HPDE6-E6E7 (cell line): ENCODE measurements at regions not wholly inside any gene's neighbourhood (a gene's known extent, or its start where the extent isn't known, plus 50 kb on each side); places are given as distances from the start of the nearest gene placed in this dataset.

Source experiments
- DNase-seq: peaks from one replicate; pipeline ENCODE4 v3.0.0; 2011; ENCODE audit warnings: missing footprints; ENCODE audit errors: extremely low spot score

DNA sequence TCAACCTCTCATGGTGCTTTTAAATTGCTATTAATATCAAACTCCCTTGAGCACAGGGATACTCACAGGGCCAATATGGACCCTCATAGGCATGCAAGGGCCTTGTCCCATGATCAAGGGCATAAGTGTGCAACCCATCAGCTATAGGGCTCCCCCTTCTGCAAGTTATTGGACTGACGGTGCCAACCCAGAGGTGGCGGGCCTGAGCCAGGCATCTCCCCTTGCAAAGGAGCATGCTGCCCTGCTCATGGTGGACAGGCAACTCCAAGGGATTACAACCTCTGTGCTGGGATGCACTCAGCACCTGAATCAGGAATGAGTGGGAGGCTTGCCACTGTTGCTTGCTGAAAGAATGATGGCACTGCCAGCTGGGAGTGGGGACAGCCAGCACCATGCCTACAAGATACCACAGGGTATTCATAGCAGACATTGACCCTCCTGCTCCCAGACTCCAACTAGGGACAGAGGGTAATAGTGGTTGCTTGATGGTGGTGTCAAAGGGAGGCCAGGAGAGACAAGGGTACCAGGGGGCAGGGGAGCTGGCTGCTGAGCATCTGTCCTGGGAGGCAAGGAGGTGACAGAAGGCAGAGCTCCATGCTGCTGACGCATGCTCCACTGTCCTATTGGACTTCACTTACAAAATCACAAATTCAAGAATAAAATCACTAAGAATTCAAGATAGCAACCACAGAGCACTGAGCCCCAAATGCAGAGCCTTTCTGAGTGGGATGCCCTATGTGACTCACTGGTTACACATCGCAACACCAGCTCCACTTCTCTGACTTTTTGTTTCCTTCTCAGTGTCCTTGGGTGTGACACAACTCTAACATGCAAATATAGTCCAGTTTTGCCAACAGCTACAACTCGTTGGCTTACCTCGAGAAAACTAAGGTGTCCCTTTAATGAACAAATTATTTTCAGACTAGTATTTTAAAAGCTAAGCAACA is 157.1 kb upstream of the CCDC150 start:
- DNase-seq: no peak

DNA sequence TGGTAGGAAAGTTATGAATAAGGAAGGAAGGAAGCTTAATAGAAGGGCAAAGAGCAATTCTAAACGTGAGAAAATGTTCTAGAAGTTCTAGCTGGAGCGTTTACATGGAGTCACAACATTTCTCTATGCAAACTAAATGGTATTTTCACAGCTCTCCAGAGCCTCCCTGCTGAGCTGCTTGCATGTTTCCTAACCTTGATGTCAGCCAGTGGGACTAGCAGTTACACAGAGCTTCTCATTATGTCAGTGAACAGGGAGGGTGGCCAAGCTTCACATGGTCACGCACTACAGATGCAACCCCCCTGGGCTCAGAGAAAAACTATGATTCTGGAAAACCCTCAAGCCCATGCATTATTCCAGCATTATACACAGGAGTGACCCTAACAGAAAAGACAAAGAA is 153.4 kb upstream of the CCDC150 start:
- DNase-seq: no peak

DNA sequence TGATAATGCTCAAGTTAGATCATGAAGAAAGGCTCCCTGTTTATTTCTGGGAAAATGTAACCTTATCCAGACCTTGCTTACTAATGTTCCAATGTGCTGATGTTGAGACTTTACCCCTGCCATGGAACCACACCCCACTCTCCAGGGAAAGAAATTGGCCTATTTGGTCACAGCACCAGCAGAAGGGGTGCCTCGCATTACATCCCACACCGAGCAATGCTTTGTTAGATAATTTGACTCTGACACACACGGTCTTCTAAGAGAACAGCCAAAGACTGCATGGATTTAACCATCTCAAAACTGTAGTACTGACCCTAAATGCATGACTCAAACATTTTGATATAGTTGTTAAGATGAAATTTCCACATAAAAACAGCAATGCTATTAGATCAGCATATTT is 152.1 kb upstream of the CCDC150 start:
- no peak for DNase-seq

GRCh38 chr2:196489371-196489770 is 150.1 kb upstream of the CCDC150 start:
- DNase-seq: no peak

GRCh38 chr2:196492946-196493345 is 146.6 kb upstream of the CCDC150 start:
- no peak for DNase-seq

GRCh38 chr2:196498962-196499361 is 140.6 kb upstream of the CCDC150 start:
- DNase-seq: no peak

- DNase-seq: no peak
These were observed 139.8 kb upstream of the CCDC150 start for GRCh38 chr2:196499686-196500085.

DNA sequence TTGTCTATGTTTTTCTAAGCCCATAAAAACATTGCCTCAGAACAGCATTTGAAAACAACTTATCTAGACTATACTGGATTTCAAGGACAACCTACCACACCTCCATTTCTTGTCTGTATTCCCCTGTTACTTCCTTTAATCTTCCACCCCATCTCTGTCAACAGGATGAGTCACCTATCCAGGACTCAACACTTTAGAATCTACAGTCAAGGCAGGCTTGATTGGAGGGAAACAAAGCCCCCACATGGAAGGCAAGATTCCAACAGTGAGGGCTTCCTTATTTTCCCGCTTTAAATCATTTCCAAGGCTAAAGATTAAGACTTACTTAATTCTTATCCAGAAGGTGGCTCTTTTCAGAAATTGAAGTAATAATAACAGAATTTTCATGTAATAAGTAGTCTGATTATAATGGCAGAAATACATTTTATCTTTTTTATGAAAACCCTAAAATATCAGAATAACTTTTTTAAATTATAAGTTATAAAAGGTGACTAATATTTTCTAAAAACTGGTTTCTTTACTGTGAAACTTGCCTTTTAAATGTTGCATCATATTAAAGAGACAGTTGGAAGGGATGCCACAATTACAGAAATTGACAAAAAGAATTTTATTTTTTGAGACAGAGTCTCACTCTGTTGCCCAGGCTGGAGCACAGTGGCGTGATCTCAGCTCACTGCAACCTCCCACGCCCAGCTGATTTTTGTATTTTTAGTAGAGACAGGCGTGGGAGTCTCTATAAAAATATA is 138.7 kb upstream of the CCDC150 start:
- peak; percentile 41 for DNase-seq

- DNase-seq: no peak
These were observed 137.7 kb upstream of the CCDC150 start for GRCh38 chr2:196501836-196502235.

DNA sequence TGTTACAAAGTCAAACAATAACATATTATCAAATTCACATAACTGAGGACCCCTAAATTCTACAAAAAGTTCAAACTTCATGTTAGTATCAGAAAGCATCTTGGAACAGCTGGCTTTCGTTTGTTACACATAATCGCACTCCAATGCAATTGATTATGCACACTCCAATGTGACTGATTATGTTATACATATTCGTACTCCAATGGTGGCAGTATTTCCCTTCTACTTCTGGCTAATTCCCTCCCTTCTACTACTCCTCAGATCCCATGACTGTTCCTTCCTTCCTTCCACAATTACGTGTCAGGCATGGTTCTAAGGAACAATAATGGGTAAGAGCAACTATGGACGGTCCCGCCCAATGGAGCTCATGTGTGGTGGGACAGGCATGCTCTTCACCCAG is 137.1 kb upstream of the CCDC150 start:
- no peak for DNase-seq

DNA sequence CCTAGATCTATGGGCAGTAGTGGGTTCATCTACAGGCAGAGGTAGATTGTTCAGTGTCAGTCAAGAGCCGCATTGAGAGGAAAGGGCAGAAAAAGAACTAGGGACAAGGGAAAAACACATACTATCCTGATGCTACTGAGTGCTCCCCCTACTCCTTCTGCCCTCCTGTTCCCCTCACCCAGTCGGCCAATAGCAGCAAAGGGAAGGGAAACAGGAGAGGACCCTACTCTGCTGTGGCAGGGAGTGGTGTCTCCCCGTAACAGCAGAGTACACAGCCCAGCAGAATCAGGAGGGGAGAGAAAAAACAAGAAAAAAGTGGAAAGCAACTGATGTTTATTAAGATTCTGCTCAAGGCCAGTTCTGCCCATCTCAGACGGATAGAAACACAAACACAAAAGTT is 136.1 kb upstream of the CCDC150 start:
- no peak for DNase-seq

DNA sequence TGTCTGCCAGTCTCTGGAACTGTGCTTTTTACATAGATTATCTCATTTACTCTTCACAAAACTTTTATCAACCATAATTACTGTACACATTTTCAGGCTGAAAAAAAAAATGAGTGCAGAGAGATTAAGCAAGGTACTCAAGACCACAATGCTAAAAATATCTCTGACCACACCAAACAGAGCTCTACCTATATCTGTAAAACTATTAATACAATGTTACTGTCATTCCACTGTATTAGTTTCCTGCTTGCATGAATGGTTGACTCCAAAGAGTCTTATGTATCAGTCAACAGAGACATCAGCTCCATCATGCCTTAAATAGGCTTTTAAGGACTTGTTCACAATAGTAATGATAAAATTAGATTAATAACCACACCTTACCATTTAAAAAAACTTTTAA is 134.7 kb upstream of the CCDC150 start:
- DNase-seq: no peak

- DNase-seq: no peak
These were observed 129.3 kb upstream of the CCDC150 start for GRCh38 chr2:196510246-196510645.

- no peak for DNase-seq
These were observed 128.0 kb upstream of the CCDC150 start for GRCh38 chr2:196511258-196512168.

GRCh38 chr2:196513796-196514526 is 125.6 kb upstream of the CCDC150 start:
- no peak for DNase-seq

GRCh38 chr2:196514641-196515040 is 124.9 kb upstream of the CCDC150 start:
- no peak for DNase-seq

DNA sequence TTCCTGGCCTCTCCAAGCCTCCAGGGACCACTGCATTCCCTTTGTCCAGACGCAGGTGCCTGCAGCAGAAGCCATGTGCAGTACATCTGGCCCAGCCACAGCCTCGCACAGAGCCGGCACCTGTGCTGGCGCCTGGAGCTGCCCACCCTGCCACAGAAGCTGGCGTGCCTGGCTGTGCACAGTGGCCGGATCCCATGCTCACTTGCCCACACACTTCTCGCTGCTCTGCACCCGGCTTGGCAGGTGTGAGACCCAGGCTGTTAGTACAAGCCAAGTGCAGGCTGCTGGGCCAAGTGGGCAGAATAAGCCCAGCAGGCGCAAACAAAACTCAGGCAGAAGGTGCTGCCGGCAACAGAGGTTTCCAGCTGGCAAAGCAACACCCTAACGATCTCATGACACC is 124.5 kb upstream of the CCDC150 start:
- DNase-seq: no peak

- DNase-seq: no peak
These were observed 123.9 kb upstream of the CCDC150 start for GRCh38 chr2:196515608-196516007.

DNA sequence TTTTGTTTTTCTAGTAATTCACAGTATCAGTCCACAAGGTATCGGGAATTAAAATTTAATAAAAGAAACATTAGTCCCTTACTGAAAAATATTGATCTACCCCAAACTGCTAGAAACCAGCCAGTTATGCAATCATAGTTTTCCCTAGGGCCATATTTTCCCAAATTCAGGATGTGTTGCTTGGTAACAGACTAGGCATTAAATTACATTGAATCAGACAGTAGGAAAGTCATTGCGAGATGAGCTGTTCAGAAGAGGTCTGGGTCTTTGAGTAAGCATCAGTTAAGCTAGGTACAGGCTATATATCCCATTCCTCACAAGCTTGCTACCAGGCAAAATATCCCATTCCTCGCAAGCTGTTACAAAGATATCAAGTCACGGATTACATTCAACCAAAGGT is 123.0 kb upstream of the CCDC150 start:
- DNase-seq: no peak

DNA sequence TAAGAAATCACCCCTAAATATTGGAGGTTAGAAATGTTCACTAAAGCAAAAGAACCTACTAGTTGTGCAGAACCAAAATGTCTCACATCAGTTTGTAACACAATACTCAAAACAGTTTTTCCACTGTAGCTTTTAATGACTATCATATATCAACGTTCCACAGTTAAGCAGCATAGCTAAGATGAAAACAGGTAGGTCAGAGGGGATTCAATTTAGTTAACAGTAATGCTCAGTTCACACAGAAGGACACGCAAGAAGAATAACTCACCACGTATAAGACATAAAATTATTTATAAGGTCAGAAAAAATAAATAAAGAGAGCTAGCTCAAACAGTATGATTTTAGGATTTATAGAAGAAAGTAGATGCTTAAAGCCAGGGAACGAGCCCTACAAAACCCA is 118.9 kb upstream of the CCDC150 start:
- DNase-seq: no peak
